Tibial nerve (tissue), 4 donors: ENCODE measurements at regions not wholly inside any gene's neighbourhood (a gene's known extent, or its start where the extent isn't known, plus 50 kb on each side); places are given as distances from the start of the nearest gene placed in this dataset.

Source experiments
- CTCF ChIP-seq, 5 experiments: fragments of 200-600 bp in 3 of 5; fragments of 450-650 bp in 2 of 5; sonication (generic) in 3 of 5; IDR thresholded peaks; one replicate each; pipeline ENCODE4 v1.5.1; 2016 to 2019; ENCODE audit warnings: antibody characterized with exemption in 5 of 5, mild to moderate bottlenecking in 3 of 5, moderate library complexity in 2 of 5
- EP300 ChIP-seq, 2 donors: sonication (generic); formaldehyde crosslinking; IDR thresholded peaks; one replicate each; pipeline ENCODE4 v1.6.1; 2017; ENCODE audit warnings: antibody characterized with exemption in 2 of 2, mild to moderate bottlenecking in 1 of 2
- POLR2A ChIP-seq, 2 donors: fragments of 450-650 bp; IDR thresholded peaks; one replicate each; pipeline ENCODE4 v1.6.1; 2017; ENCODE audit warnings: antibody characterized with exemption in 2 of 2, mild to moderate bottlenecking in 2 of 2, moderate library complexity in 2 of 2

DNA sequence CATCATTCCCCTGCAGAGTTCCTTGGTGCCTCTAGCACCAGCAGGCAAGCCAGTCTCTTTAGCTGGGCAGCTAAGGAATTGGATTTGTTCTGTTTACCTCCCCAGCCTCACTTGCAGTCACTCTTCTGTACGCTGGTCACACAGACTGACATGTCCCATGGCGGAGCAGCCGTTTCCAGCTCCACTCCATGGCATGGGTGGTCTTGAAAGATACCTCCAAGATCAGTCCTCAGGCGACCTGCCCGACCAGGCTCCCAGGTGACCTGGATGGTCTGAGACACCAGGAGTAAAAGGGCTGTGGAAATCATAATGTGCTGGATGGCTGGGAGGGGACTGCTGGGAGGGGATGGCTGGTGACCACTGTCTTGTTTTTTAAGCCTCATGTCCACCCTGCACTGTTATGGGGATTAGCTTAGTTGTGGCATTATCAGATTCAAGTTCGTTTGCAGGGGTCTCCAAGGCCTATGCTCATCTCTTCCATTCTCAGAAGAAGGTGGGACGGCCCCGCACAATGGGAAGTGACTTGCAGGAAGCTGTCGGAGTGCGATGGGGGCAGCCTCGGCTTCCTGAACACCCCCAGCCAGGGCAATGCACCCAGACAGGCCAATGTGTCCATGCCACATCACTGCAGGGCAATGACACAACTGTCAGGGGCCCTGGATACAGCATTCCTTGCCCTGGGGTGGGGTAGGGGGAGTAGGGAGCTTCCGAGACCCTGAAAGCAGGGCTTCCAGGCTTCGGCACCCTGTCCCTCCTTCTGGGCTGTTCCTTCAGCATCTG is 156.1 kb upstream of the MYCN start:
- no peak for TF ChIP-seq POLR2A (IDR thresholded peaks at IDR 0.05)
- TF ChIP-seq EP300 (IDR thresholded peaks at IDR 0.05), result no peak
- TF ChIP-seq CTCF (IDR thresholded peaks at IDR 0.05), result no peak
